ENCODE measurements at regions not wholly inside any gene's neighbourhood (a gene's known extent, or its start where the extent isn't known, plus 50 kb on each side); places are given as distances from the start of the nearest gene placed in this dataset.
"Not testable (repeated sequence)": the region's sequence is repeated elsewhere in the genome, so short reads cannot be mapped to it uniquely, and the experiment has no call there.

DNA sequence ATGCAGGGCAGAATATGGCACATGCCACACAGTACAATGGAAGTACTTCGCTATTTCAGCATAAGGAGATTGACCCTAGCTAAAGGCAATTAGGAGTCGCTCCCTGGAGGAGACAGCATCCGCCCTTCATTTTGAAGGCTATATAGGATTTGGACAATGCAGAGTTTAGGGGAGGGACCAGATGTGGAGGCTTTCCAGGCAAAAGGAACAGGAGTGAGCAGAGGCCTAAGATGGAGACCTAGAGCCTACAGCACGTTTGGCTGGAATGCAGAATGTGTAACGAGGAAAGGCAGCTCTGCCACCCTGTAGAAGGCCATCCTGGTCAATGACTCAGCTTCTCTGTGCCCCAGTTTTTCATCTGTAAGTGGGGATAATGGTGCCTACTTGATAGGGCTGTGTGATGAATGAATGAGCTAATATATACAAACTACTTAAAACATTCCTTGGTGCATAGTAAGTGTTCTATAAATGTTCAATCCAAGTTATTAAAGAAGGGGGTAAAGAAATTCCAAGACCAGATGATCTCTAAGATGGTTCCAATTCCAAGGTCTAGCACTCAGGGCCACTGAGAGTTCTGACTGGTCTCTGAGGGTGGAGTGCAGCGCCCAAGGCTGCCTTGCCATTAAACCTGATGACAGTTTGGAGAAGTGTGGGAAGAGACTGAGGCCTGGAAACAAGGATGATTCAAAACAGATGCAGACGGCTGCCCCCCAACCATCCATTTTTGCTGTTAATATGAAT lies 54.3 kb upstream of the FRMD6 start:
- no peak for DNase-seq

DNA sequence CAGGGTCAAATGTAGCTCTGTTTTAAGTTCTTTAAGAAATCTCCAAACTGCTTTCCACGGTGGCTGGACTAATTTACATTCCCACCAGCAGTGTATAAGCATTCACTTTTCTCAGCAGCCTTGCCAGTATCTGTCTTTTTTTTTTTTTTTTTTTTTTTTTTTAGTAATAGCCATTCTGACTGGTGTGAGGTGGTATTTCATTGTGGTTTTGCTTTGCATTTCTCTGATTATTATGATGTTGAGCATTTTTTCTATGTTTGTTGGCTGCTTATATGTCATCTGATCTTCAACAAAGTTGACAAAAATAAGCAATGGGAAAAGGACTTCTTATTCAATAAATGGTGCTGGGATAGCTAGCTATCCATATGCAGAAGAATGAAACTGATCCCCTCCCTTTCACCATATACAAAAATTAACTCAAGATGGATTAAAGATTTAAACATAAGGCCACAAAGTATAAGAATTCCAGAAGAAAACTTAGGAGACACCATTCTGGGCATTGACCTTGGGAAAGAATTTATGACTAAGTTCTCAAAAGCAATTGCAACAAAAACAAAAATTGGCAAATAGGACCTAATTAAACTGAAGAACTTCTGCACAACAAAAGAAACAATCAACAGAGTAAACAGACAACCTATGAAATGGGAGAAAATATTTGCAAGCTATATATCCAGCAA lies 52.6 kb upstream of the FRMD6 start:
- DNase-seq: not testable (repeated sequence)

DNA sequence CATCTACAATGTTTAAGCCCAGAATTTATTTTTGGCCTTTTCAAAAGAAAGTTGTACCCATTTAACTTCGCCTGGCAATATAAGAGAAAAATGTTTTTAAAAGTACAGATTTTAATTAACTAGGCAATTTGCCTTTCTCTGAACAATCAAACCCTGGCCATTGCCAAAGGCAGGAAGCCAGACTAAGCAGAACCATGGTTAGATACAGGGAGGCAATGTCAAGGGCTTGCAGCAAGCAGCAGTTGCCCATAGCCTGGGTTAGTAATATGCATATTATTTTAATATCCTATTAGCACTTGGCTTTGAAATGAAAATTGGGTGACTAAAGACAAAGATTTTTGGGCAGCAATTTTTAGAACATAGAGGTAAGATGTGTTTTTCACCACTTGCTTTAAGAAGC lies 51.1 kb upstream of the FRMD6 start:
- no peak for DNase-seq
